NCI-H524 (cell line): ENCODE measurements at regions not wholly inside any gene's neighbourhood (a gene's known extent, or its start where the extent isn't known, plus 50 kb on each side); places are given as distances from the start of the nearest gene placed in this dataset.

Experiments used
- DNase-seq, 2 experiments: peaks; one replicate each; lab custom pipeline; 2025; lab: John Stamatoyannopoulos, UW

GRCh38 chr18:66742832-66743231 lies 138.9 kb upstream of the CDH19 start:
- DNase-seq, result no peak

- DNase-seq, result no peak
Observed at GRCh38 chr18:66735933-66736332, 132.0 kb upstream of the CDH19 start.

DNA sequence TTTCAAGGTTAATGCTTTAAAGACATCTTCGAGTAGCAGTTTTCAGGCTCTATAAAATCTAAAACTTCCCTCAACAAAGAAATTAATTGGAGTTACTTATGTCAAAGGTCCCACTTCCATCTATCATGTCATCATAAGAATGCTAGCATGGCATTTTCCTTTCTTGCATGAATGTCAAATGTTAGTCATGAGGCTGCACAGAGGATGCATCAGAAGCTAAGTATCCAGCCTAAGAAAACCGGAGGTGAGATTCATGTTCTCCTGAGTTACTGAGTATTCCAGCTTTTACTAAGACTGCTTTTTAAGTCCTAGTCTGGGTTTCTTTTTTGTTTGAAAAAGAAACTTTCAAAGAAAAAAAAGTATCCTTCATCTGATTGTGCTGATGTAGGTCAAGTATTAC lies 130.6 kb upstream of the CDH19 start:
- no peak for DNase-seq

DNA sequence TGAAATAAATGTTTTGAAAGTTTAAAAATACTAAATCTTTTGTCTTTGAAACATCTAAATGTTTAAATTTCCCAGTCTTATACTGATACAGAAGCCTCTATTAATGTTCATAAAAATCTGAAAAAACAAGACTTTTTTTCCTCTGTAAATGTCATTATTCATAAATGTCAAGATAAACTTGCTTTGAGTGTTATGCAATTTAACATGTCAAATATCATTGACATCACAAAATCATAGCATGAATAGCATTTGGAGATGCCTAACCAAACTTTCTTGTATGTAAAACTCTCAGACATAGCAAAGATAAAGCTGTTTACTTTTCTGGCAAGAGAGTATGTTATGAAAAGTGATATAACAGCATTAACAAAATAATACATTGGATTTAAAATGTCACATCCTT lies 128.0 kb upstream of the CDH19 start:
- DNase-seq, result no peak

GRCh38 chr18:66729442-66730239 lies 125.8 kb upstream of the CDH19 start:
- no peak for DNase-seq

- DNase-seq, result no peak
Observed at GRCh38 chr18:66728951-66729350, 125.1 kb upstream of the CDH19 start.

DNA sequence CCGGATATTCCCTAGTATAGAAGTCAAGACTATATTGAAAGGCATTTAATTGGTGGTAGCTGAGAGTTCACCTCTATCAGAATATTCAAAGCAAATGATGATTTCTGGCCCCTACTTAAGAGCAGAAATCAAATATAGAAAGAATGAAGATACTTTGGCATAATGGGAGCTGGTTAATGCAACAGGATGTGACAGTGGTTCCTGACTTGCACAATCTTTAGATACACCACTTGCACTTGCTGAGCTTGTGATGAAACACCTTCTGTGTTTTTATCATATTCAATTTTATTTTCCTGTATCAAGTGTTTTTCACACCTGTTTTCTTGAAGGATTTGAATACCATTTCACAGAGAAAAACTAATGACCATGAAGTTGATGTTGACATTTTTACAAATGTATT lies 124.1 kb upstream of the CDH19 start:
- no peak for DNase-seq

DNA sequence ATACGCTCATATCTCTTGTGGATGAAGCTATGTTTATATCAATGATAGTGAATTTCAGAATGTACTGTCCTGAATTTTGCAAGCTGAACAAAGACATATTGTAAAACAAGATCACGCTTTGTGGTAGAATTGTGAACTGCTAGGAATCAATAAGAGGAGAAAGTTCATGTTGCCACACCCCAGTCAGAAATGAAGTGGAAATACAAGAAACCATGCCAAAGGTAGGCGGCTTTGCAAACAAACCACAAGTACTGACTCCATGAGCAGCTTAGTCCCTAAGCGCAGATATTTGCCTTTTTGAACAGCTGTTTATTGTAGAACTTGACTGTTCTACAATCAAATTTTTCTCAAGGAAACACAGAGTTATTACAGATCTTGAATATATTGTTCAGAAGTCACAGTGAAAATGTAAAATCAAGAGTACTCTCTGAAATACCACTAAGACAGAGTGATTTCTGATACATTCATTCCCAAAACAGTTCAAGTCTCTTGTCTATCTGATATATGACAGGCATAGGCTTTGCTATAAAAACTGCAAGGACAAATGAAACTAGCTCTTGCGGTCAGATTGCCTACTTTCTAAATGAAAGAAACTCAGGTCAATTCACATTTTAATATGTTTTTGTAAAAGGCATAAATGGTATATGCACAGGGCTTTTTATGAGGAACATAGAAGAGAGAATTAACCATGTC lies 120.9 kb upstream of the CDH19 start:
- DNase-seq, result no peak

DNA sequence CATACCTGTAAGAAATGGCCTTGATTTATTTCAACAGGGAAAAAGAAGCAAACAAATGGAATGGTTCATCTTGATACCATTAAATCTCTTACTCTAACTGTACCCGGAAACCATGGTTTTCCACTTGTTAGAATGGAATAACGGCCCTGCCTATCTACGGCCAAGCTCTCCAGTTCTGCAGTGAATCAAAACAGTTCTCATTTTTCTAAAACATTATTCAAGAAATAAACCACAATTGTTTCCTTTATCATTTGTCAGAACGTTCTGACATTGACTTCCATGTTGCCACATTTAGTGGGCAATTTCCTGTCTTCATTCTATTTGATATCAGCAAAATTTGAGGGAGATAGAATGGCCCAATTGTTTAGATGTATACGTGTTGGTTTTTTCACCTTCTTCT lies 118.8 kb upstream of the CDH19 start:
- no peak for DNase-seq

GRCh38 chr18:66708646-66709045 lies 104.8 kb upstream of the CDH19 start:
- DNase-seq, result no peak

DNA sequence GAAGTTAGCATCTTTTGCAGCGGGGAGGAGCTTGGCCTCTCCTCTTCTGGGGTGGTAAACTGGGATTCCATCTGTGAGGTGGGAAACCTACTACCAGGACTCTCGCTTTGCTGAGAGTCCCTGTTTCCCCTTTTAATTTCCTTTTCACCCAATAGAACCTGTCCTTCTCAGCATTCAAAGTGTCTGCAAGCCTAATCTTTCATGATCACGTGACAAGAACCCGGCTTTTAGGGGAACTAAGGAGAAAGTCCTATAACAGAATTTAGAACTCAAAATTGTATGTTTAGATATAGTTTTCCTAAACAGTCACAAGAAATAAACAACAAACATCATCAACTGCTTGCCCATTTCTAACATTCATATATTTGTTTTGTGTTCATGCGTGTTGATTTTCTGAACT lies 103.6 kb upstream of the CDH19 start:
- DNase-seq, result no peak

DNA sequence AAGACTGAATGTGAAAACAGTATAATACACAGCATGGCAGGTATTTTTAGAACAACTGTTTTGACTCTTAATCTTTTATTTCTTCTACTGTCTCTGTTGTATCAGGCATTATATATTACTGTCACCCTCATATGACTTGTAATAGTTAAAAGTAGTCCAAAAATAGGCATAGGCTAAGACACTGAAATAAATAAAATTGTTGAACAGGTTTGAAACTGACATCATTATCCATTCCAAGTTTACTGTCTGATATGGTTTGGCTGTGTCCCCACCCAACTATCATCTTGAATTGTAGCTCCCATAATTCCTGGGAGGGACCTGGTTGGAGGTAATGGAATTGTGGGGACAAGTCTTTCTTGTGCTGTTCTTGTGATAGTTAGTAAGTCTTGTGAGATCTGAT lies 91.4 kb upstream of the CDH19 start:
- no peak for DNase-seq

DNA sequence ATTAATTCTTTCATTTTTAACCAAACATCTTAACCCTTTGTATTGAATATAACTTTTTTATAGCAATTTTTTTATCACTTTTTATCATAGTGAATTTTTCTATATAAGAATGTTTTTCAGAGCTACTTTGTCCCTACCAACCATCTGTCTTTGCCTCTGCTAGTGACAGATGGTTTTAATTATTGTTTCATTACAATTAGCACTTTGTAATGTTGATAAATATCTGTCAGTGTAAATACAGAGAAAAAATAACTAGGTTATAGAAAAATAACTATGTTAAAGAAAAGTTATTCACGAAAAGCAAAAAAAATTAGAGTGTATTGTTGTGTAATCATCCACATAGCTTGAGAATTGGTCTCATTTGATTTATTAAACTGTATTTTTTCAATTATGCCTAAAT lies 91.0 kb upstream of the CDH19 start:
- DNase-seq, result peak in 1 of 2 experiments; percentile 7

GRCh38 chr18:66687635-66688034 lies 83.7 kb upstream of the CDH19 start:
- DNase-seq, result no peak

DNA sequence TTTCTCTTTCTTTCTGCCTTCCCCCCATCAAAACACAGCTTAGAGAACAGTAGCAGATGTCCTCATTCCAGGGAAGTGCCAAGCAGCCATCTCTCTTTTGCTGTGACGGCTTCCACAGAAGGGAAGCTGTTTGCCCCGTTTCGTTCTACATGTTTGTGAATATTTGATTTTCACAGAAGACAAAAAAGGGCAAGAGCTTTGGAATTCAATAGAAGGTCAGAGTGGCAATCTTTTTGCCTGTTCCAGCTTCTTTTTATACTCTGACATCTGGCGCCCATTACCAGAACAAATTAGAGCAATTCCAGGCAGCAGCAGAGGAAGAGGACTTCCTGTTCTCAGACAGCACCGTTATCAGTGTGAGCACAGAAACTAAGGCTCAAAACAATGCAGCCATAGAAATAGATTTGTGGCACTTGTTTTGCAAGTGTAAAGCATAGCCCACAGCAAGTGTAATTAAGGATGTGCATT lies 79.0 kb upstream of the CDH19 start:
- DNase-seq, result peak in 1 of 2 experiments; percentile 56

DNA sequence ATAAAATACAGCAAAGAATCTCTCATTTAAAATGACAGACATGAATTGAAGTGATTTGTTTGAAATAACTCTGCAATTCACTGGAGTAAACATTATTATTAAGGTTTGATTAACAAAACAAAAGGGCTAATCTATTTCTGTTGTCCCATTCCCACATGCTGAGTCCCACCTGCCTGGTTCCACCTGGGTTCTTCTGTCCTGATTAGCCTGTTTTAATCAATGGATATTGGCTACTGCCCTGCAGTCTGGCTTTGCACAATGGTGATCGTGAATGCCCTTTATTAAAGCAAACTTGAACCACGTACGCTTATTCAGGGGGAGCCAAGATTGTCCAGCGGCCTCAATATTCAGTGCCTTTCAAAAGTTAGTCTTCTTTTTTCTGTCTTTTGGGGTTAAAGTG lies 72.8 kb upstream of the CDH19 start:
- DNase-seq, result no peak

DNA sequence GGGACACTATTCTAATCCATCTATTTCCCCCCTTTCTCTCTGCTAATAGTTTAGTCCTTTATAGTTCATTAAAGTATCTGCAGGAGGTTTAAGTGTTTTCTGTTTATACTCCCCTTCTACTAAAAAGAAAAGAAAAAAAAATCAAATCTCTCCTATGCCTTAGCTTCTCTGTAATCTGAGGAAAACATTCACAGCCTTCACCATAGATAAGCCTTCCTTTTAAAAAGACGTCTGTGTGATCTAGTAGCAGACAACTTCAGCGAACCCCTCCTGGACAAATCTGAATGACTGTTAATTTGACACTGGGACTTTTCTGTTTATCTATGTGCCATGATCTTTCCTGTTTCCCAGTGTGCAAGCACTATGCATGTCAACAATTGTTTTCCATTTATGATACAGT lies 70.4 kb upstream of the CDH19 start:
- no peak for DNase-seq

GRCh38 chr18:66668706-66669105 lies 64.8 kb upstream of the CDH19 start:
- DNase-seq, result no peak

GRCh38 chr18:66662632-66663031 lies 58.7 kb upstream of the CDH19 start:
- no peak for DNase-seq

GRCh38 chr18:66655407-66655806 lies 51.5 kb upstream of the CDH19 start:
- no peak for DNase-seq
